GM12865 (cell line): ENCODE measurements at regions not wholly inside any gene's neighbourhood (a gene's known extent, or its start where the extent isn't known, plus 50 kb on each side); places are given as distances from the start of the nearest gene placed in this dataset.

Source experiments
- DNase-seq: peaks from one replicate; pipeline ENCODE4 v3.0.0; 2010; ENCODE audit warnings: low read depth
- H3K4me3 ChIP-seq: 2 replicates; pipeline ENCODE4 v1.5.1; 2011; ENCODE audit warnings: mild to moderate bottlenecking, low read depth, low read length, control low read depth
- CTCF ChIP-seq: IDR thresholded peaks from 2 replicates; pipeline ENCODE4 v1.5.1; 2011; ENCODE audit warnings: low read length, control low read depth, low read depth, inconsistent platforms; ENCODE audit not compliant: insufficient read depth; ENCODE audit errors: missing control alignments

- DNase-seq, result no peak
- TF ChIP-seq CTCF, result no peak
- H3K4me3 ChIP-seq, result no peak overlapping the region
These were observed 172.0 kb downstream of the KCNA4 start for GRCh38 chr11:29844701-29845379.

- TF ChIP-seq CTCF, result no peak
- DNase-seq, result no peak
- no peak overlapping the region for H3K4me3 ChIP-seq
These were observed 172.8 kb downstream of the KCNA4 start for GRCh38 chr11:29844031-29844430.

- TF ChIP-seq CTCF, result no peak
- H3K4me3 ChIP-seq, result no peak overlapping the region
These were observed 174.8 kb downstream of the KCNA4 start for GRCh38 chr11:29842061-29842460.

GRCh38 chr11:29826878-29827277, 190.0 kb downstream of the KCNA4 start:
- DNase-seq, result no peak
- H3K4me3 ChIP-seq, result no peak overlapping the region
- no peak for TF ChIP-seq CTCF

More at GRCh38 chr11:29842061-29842460, 174.8 kb downstream of the KCNA4 start:
- no peak for DNase-seq

GRCh38 chr11:29816359-29816758, 200.5 kb downstream of the KCNA4 start:
- H3K4me3 ChIP-seq, result no peak overlapping the region
- DNase-seq, result no peak
- no peak for TF ChIP-seq CTCF

- no peak for DNase-seq
- no peak overlapping the region for H3K4me3 ChIP-seq
- no peak for TF ChIP-seq CTCF
These were observed 207.7 kb downstream of the KCNA4 start for GRCh38 chr11:29809121-29809520.

GRCh38 chr11:29802522-29802921, 214.3 kb downstream of the KCNA4 start:
- TF ChIP-seq CTCF, result no peak
- no peak overlapping the region for H3K4me3 ChIP-seq

More at GRCh38 chr11:29802522-29802921, 214.3 kb downstream of the KCNA4 start:
- no peak for DNase-seq
